Left ventricle myocardium inferior (tissue), 1 donor: ENCODE measurements at regions not wholly inside any gene's neighbourhood (a gene's known extent, or its start where the extent isn't known, plus 50 kb on each side); places are given as distances from the start of the nearest gene placed in this dataset.

ENCODE experiments used
- DNase-seq: peaks from one replicate; pipeline ENCODE4 v3.0.0-alpha.2; 2020
- H3K27ac ChIP-seq: fragments of 200-600 bp; replicated peaks from 2 replicates; pipeline ENCODE4 v1.8.0; 2021
- H3K27me3 ChIP-seq: fragments of 200-600 bp; 2 replicates; pipeline ENCODE4 v1.8.0; 2021; ENCODE audit warnings: low read depth
- H3K36me3 ChIP-seq: fragments of 200-600 bp; 2 replicates; pipeline ENCODE4 v1.8.0; 2021
- H3K4me1 ChIP-seq: fragments of 200-600 bp; 2 replicates; pipeline ENCODE4 v1.8.0; 2021
- H3K4me3 ChIP-seq: fragments of 200-600 bp; 2 replicates; pipeline ENCODE4 v1.8.0; 2021; ENCODE audit warnings: mild to moderate bottlenecking, moderate library complexity
- H3K9me3 ChIP-seq: fragments of 200-600 bp; replicated peaks from 2 replicates; pipeline ENCODE4 v1.8.0; 2021
- CTCF ChIP-seq: fragments of 200-600 bp; IDR thresholded peaks from 2 replicates; pipeline ENCODE4 v1.8.0; 2021; ENCODE audit warnings: antibody characterized with exemption, mild to moderate bottlenecking, borderline replicate concordance
- intact Hi-C: fragments of 100-400 bp; cut with micrococcal nuclease; formaldehyde crosslinking; loops from one replicate; pipeline ENCODE4 v1.11.0; 2022
- donor health status: DM: no; HTN: yes; CAD: no; lungs with severe emphysema.

DNA sequence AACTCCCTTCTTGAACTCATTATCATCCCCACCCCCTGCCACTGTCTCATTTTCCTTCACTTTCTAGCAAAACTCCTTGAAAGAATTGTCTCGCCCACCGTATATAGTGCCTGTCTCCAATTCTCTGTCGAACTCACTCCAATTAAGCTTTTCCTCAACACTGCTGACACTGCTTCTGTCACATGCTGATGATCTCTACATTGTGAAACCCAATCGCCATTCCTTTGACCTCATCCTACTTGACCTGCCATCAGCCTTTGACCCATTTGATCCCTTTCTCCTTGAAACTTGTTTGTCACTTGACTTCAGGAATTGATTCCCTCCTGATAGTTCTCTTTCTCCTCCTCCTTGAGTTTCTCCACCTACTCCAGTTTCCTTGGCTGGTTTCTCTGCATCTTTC is 54.8 kb downstream of the CCDC71L start:
- Histone ChIP-seq H3K27ac (no peak overlapping the region), H3K27me3 (no peaks in the 10 kb centered on the region), H3K4me1 (no peaks in the 10 kb centered on the region), H3K36me3 (no peaks in the 10 kb centered on the region), H3K4me3 (no peak overlapping the region), H3K9me3 (no peaks in the 10 kb centered on the region)
- DNase-seq = no peak
- TF ChIP-seq CTCF = no peak
- intact Hi-C loops = no loop called here

DNA sequence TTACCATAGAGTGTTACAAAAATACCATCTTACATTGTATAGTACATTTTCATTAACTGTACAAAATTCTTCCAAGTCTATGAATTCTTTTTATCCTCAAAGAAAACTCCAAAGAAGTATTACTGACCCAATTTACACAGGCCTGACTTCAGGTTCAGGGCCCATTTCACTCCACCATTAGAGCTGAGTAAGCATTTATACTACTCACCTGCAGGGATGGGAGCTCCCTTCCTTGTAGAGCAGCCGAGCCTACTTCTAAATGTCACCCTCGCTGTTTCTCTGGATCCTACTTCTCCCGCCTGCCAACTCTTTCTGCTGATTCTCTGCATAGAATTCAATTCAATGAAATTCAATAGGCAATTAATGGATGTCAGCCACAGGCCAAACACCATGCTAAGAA is 56.0 kb downstream of the CCDC71L start:
- DNase-seq = no peak
- TF ChIP-seq CTCF = no peak

DNA sequence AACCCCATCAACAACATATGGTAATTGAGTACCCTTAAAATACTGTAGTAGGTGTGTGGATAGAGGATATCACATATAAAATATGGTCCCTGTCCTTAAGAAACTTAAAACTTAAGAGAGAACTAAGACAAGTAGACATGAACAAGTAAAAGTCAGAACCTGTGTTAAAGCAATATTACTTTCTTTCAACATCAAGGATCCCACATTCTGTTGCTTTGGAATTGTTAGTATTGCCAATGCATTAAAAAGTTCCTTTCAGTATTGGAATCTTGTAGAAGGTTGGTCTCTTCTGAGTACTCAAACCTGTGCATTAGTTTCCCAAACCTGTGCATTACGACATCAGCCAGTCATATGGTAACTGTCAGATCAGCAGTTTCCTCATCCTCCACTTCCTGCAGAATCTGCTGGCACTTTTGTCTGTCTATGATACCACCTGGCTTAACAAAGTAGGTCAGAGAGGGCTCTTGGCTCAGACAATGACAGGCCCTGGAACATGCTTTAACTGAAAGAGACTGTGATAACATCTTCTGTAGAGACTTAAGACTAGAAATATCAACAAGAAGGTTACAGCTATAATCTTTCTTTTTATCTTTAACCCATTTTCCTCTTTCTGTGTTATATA is 56.5 kb downstream of the CCDC71L start:
- Histone ChIP-seq H3K9me3 (no peaks in the 10 kb centered on the region), H3K27me3 (no peaks in the 10 kb centered on the region), H3K4me1 (peaks cover under 1% of the 10 kb centered on the region), H3K36me3 (no peaks in the 10 kb centered on the region), H3K4me3 (no peak overlapping the region), H3K27ac (no peak overlapping the region)
- no peak for TF ChIP-seq CTCF
- DNase-seq = no peak
- intact Hi-C loops = no loop called here

More for the DNA sequence above, 56.0 kb downstream of the CCDC71L start:
- intact Hi-C loops = no loop called here
- Histone ChIP-seq H3K4me1 (no peaks in the 10 kb centered on the region), H3K36me3 (no peaks in the 10 kb centered on the region), H3K4me3 (no peak overlapping the region), H3K27me3 (no peaks in the 10 kb centered on the region), H3K27ac (no peak overlapping the region), H3K9me3 (no peaks in the 10 kb centered on the region)

- Histone ChIP-seq H3K27me3 (no peaks in the 10 kb centered on the region), H3K36me3 (no peaks in the 10 kb centered on the region), H3K4me1 (peaks cover 11% of the 10 kb centered on the region), H3K4me3 (no peak overlapping the region), H3K9me3 (no peaks in the 10 kb centered on the region), H3K27ac (no peak overlapping the region)
- no peak for TF ChIP-seq CTCF
- intact Hi-C loops = no loop called here
- no peak for DNase-seq
Measured at GRCh38 chr7:106603346-106603745, 57.6 kb downstream of the CCDC71L start.

- Histone ChIP-seq H3K4me3 (no peak overlapping the region), H3K27me3 (no peaks in the 10 kb centered on the region), H3K27ac (no peak overlapping the region), H3K36me3 (no peaks in the 10 kb centered on the region), H3K4me1 (peaks cover 11% of the 10 kb centered on the region), H3K9me3 (no peaks in the 10 kb centered on the region)
- intact Hi-C loops = no loop called here
- no peak for DNase-seq
- TF ChIP-seq CTCF = no peak
Measured at GRCh38 chr7:106602062-106602461, 58.9 kb downstream of the CCDC71L start.
